ENCODE measurements at regions not wholly inside any gene's neighbourhood (a gene's known extent, or its start where the extent isn't known, plus 50 kb on each side); places are given as distances from the start of the nearest gene placed in this dataset.

- no peak for TF ChIP-seq POLR2AphosphoS5 (IDR thresholded peaks at IDR 0.05; ENCODE audit: low read depth, low read length)
- no peak for TF ChIP-seq RBBP5 (IDR thresholded peaks at IDR 0.05; ENCODE audit: borderline replicate concordance, low read depth, low read length)
- TF ChIP-seq RNF2 (IDR thresholded peaks at IDR 0.05; ENCODE audit: borderline replicate concordance, low read depth, low read length, missing control alignments, poor library complexity, severe bottlenecking), result no peak
- TF ChIP-seq ASH2L (IDR thresholded peaks at IDR 0.05; ENCODE audit: low read length), result no peak
- TF ChIP-seq USF2 (IDR thresholded peaks at IDR 0.05; ENCODE audit: low read length), result no peak
- TF ChIP-seq CEBPB (IDR thresholded peaks at IDR 0.05; ENCODE audit: low read depth, low read length), result no peak
- TF ChIP-seq GTF2F1 (IDR thresholded peaks at IDR 0.05; ENCODE audit: borderline replicate concordance, low read depth, low read length), result no peak
- no peak for TF ChIP-seq BACH1 (IDR thresholded peaks at IDR 0.05; ENCODE audit: low read length)
- no peak for TF ChIP-seq ATF3 (IDR thresholded peaks at IDR 0.05; ENCODE audit: insufficient read depth, low read depth, low read length)
- no peak for TF ChIP-seq KDM5A (IDR thresholded peaks at IDR 0.05; ENCODE audit: low read length)
- no peak for TF ChIP-seq PHF8 (conservative IDR thresholded peaks at IDR 0.05; ENCODE audit: low read depth, low read length)
- TF ChIP-seq GABPA (IDR thresholded peaks at IDR 0.05; ENCODE audit: borderline replicate concordance, insufficient read depth, low read length), result no peak
Observed at GRCh38 chr2:103265521-103265920, 503.7 kb downstream of the TMEM182 start (continued).
